GM18870 (cell line): ENCODE measurements at regions not wholly inside any gene's neighbourhood (a gene's known extent, or its start where the extent isn't known, plus 50 kb on each side); places are given as distances from the start of the nearest gene placed in this dataset.
A peak's percentile ranks its signal among the peaks of the same experiment; 100 is the strongest.
"Not testable (repeated sequence)": the region's sequence is repeated elsewhere in the genome, so short reads cannot be mapped to it uniquely, and the experiment has no call there.

Experiments used
- ATAC-seq: cut with Tn5 transposase; IDR thresholded peaks from one replicate; pipeline ENCODE4 v1.9.1; 2021; ENCODE audit warnings: moderate library complexity; ENCODE audit not compliant: unreplicated experiment

- no peak for ATAC-seq
Measured at GRCh38 chr13:50154697-50155096, 139.5 kb downstream of the KCNRG start.

GRCh38 chr13:50156140-50156539 lies 140.9 kb downstream of the KCNRG start:
- ATAC-seq: no peak

- no peak for ATAC-seq
Measured at GRCh38 chr13:50156561-50157127, 141.4 kb downstream of the KCNRG start.

DNA sequence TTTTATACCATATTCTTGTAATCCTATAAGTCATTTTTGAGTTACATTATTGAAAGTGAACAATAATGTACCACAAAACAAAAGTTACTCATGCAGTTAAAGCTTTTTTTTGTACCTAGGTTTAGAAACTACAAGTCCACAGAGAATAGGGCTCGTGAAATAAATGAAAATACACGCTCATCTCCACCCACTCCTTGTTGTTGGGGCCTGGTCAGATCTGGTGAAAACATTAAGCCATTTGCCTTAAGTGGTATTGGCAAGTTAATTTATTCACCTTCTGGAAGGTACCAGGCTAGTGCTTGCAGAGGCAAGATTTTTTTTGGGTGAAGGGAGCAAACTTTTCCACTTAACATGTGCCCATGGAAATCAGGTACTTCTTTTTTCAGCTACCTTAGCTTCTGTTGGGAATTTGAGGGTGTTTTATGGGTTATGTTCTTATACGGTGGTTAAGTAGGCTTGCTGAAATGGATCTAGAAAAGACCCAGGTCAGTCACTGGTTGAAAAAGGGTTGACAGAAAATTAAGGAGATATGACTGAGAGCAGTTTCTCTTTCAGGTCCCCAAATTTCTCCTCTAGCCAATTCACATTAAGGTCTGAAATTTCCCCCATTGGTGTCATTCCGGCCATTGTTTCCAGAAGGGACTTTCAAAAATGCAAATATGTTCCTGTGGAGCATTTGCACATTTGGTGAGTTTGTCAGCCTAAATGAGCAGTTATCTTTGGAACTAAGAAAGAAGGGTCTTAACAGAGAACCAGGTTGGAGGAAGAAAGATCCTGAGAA lies 143.3 kb downstream of the KCNRG start:
- no peak for ATAC-seq

DNA sequence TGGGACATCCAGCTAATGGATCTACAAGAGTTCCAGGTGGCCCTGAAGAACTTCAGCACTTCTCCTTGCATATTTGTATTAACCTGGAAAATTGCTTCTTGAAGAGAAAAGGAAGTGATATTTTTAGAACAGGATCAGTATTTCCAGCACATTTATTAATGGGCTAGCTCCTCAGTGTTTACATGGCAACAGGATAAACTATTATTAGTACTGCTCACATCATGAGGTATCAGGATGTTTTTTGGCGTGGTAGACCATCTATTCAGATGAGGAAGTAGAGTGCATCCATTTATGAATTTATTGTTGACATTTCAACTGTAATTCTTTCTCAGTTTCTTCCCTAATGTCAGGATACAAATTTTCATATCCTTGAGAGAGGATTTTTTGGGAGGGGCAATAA lies 144.4 kb downstream of the KCNRG start:
- ATAC-seq: no peak

DNA sequence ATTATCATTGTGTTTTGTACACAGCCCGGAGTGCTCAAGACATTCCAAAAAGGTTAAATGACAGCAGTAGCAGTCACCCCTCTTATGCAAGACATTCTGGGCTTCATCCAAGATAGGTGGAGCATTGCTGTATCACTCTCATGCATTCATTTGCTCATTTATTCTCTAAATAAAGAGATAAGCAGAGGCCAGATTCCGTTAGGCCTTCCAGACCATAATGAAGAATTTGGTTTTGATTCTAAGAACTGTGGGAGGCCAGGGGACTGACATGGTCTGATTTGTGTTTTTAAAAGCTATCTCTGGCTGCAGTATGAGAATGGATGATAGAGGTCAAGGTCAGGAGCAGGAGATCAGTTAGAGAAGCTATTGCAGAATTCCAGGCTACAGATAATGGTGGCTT lies 145.8 kb downstream of the KCNRG start:
- ATAC-seq: no peak

- no peak for ATAC-seq
Measured at GRCh38 chr13:50162001-50162400, 146.8 kb downstream of the KCNRG start.

- ATAC-seq: no peak
Measured at GRCh38 chr13:50162567-50162966, 147.3 kb downstream of the KCNRG start.

- ATAC-seq: peak; percentile 69
Measured at GRCh38 chr13:50167224-50167947, 152.1 kb downstream of the KCNRG start.

DNA sequence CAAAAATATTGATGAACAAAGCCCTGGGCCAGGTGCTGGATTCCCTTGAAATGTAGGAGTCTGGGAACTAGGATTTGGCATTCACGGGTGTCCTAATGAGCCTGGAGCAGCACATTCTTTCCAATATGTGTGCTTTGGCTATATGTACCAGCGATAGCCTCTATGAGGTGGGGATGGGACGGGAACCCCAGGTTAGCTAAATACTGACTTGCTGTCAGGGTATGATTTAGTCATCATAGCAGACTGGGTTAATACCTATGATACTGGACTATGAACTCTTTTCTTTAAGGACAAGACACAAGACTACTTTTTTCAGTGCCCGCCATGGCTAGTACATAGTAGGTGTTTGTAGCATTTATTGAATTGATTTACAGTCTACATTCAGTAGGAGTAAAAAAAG lies 152.7 kb downstream of the KCNRG start:
- ATAC-seq: no peak

DNA sequence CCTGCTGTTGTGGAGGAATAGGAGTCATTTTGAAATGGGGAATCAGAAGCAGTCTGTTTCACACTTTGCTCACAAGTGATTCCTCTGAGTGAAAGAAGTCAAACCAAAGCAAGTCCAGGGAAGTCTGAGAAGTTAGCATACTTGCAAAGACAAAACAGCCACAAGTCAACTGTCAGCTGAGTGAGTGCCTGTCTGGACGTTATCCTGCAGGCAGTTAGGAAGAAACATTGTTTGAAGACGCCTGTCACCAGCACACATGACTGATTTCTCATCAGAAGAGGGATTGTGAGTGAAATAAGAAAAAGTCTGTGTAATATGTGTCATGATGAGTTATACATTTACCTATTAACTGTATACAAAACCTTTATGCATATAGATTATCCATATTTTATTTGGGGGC lies 153.5 kb downstream of the KCNRG start:
- no peak for ATAC-seq

DNA sequence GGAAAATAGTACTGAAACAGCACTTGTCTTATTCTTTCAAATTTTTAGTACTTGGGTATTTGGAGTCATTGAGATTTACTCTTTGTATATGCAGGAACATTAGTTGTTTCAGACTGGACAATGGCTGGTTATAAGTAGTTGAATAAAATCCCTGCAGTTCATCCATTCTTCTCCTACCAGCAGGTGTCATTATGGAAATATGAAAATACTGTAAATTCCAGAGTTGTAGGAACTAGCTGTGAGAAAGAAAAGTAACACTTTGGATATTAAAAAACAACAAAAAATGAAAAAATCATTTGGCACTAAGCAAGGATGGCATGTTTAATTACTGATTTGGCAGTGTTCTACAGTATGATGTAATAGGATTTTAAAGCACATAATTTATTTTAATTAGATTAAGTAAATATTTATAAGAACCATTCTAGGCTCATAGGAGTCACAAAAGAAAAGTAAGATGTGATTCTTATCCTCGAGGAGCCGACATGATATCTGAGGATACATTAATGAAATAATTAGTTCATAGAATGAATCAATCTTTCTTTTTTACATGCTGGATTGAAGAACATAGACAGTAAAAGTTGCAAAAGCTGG lies 155.3 kb downstream of the KCNRG start:
- no peak for ATAC-seq

DNA sequence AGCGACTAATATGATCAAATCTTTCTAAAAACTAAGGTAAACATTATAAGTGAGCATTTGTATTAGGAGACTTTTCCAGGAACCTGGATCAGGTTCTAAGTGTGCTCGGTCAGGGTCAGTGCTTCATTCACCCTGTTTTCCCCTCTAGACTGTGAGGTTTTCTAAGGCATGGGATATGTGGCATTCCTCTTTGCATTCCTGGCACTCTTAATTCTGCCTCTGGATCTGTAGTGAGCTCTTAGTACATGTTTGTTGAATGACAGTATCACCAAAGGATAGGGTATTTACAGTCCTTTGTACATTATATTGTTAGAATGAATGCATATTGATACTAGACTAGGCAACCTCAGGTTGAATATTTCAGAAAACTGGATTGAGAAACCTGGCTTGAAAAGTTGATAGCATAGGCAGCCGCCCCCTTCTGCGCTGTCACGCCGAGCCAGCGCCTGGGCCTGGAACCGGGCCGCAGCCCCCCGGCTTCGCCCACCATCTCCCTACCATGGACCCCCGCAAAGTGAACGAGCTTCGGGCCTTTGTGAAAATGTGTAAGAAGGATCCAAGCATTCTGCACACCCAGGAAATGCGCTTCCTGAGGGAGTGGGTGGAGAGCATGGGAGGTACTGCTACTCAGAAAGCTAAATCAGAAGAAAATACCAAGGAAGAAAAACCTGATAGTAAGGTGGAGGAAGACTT lies 156.5 kb downstream of the KCNRG start:
- ATAC-seq: no peak

- not testable (repeated sequence) for ATAC-seq
Measured at GRCh38 chr13:50173045-50173444, 157.8 kb downstream of the KCNRG start.

DNA sequence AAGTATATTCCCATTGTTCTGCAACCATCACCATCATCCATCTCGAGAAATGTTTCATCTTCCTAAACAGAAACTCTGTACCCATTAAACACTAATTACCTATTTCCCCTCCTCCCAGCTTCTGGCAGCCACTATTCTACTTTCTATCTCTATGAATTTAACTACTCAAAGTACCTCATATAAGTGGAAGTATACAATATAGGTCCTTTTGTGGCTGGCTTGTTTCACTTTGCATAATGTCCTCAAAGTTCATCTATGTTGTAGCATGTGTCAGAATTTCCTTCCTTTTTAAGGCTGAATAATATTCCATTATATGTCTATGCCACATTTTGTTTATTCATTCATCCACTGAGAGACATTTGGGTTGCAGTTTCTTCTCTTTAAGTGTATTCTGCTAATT lies 159.4 kb downstream of the KCNRG start:
- no peak for ATAC-seq

DNA sequence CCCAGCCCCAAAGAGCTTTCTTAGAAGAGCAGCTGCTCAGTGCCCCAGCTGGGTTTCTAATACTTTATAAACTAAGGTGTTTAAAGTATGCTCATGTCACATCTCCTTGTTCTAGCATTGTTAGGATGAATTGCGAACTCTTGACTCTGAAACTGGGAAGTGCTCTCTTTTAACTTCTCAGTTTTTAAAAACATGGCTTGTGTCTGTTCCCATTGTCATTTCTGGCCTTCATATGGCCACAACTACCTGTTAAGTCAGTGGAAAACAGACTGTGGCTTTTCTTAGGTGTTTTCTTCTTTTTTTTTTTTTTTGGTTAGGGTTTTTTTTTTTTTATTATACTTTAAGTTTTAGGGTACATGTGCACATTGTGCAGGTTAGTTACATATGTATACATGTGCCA lies 164.7 kb downstream of the KCNRG start:
- no peak for ATAC-seq

DNA sequence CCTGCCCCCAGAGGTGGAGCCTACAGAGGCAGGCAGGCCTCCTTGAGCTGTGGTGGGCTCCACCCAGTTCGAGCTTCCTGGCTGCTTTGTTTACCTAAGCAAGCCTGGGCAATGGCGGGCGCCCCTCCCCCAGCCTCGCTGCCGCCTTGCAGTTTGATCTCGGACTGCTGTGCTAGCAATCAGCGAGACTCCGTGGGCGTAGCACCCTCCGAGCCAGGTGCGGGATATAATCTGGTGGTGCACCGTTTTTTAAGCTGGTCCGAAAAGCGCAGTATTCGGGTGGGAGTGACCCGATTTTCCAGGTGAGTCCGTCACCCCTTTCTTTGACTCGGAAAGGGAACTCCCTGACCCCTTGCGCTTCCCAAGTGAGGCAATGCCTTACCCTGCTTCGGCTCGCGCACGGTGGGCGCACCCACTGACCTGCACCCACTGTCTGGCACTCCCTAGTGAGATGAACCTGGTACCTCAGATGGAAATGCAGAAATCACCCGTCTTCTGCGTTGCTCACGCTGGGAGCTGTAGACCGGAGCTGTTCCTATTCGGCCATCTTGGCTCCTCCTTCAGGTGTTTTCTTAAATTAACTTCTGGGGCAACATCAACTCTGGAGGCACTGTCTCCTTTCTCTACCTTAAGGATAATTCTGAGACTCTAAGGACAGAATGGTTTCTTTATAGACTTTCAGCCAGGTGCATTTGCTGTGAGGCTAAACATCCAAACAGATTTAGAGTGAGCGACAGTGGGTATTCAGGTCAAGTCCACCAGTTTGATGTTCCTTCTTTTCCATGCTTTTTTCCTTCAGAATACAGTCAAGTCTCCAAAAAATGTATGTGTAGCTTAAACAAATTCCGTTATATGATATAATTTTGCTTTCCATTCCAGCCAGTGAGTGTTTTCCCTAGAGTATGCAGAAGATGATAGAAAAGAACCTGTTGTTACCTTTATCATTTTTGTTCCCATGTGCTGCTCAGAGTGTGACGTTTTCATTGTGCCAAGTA lies 170.8 kb downstream of the KCNRG start:
- not testable (repeated sequence) for ATAC-seq

GRCh38 chr13:50187352-50188029 lies 172.2 kb downstream of the KCNRG start:
- ATAC-seq: no peak

- no peak for ATAC-seq
Measured at GRCh38 chr13:50188696-50189095, 173.5 kb downstream of the KCNRG start.
